Glomerular visceral epithelial cell (primary cell): ENCODE measurements at regions not wholly inside any gene's neighbourhood (a gene's known extent, or its start where the extent isn't known, plus 50 kb on each side); places are given as distances from the start of the nearest gene placed in this dataset.
"Not testable (repeated sequence)": the region's sequence is repeated elsewhere in the genome, so short reads cannot be mapped to it uniquely, and the experiment has no call there.

Source experiments
- DNase-seq: peaks from one replicate; pipeline ENCODE4 v3.0.0-alpha.2; 2016; ENCODE audit errors: extremely low spot score

DNA sequence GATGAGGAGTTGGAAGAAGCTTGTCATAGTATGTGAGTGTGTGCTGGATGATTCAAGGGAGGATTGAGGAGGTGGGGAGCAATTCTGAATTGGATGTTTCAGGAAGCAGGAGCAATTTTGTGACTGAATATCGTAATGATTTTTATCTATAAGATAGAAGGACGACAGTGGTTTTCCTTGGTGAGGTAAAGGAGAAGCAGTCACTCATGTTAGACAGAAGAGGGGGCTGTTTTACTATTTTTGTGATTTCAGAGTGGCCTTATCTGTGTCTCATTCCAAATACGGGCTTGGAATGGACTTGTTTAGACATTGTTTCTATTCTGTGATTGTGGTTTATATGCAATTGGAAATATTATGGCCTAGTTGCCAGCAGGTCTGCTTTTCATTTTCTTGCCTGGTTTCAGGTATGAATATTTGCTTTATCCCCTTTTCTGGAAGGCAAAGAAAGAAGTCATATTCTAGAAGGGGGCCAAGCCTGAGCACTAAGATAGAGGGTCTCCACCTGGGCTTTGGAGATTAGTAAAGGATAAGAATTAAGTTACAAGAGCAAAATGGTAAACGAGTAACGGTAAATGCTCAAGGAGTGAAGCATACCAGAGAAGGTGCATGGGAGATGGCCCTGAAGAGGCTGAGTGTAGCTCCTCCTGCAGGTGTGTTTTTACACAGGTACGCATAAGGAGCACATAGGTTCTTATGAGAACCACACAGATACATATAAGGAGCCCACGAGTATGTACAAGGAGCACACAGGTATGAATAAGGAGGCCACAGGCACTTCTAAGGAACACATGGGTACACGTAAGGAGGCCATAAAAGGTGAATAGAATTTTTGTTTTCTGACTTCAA, 124.6 kb upstream of the KCNAB1 start:
- DNase-seq: peak; percentile 18

DNA sequence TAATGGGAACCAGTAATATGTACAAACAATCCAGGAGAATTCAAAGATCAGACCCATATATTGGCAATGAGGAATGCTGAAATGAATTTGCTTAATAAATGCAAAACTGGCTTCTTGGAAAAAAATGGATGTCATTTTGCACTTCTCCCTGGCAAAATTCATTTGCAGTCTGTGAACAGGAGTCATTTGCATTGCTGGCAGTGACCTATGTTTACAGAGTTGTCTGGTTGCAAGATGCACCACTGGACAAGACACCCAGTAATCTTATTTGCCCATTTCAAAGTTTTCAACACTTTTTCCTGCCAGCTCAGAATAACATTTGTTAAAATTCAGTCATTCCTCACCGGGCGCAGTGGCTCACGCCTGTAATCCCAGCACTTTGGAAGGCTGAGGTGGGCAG, 123.5 kb upstream of the KCNAB1 start:
- no peak for DNase-seq

DNA sequence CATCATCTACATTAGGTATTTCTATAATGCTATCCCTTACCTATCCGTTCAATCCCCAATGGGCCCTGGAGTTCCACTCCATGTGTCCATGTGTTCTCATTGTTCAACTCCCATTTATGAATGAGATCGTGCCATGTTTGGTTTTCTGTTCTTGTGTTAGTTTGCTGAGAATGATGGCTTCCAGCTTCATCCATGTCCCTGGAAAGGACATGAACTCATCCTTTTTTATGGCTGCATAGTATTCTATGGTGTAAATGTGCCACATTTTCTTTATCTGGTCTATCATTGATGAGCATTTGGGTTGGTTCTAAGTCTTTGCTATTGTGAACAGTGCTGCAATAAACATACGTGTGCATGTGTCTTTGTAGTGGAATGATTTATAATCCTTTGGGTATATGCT, 122.2 kb upstream of the KCNAB1 start:
- not testable (repeated sequence) for DNase-seq

GRCh38 chr3:156005736-156006135, 114.6 kb upstream of the KCNAB1 start:
- no peak for DNase-seq

GRCh38 chr3:156010829-156011228, 109.5 kb upstream of the KCNAB1 start:
- no peak for DNase-seq

GRCh38 chr3:156014489-156014888, 105.9 kb upstream of the KCNAB1 start:
- no peak for DNase-seq

DNA sequence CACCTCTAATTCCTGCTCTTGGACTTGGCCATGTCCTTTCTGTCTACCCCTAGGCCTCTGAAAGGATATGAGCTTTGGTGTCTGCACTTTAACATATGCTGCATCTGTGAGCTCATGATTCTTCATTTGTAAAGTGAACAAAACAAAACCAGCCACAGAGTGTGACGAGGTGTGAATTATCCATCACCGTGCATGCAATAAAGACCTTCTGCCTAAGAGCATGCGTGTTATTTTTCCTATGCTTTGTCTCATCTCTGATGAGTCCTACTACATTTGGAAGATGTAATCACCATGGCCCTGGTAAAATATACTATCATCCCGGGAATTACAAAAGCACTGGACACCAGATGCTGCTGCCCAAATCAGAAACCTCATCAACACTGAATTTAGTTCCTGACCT, 103.5 kb upstream of the KCNAB1 start:
- DNase-seq: no peak

GRCh38 chr3:156017352-156018030, 102.9 kb upstream of the KCNAB1 start:
- no peak for DNase-seq

- DNase-seq: no peak
Measured at GRCh38 chr3:156024904-156025533, 95.4 kb upstream of the KCNAB1 start.

- no peak for DNase-seq
Measured at GRCh38 chr3:156029208-156029607, 91.2 kb upstream of the KCNAB1 start.

- DNase-seq: no peak
Measured at GRCh38 chr3:156030723-156031122, 89.7 kb upstream of the KCNAB1 start.

DNA sequence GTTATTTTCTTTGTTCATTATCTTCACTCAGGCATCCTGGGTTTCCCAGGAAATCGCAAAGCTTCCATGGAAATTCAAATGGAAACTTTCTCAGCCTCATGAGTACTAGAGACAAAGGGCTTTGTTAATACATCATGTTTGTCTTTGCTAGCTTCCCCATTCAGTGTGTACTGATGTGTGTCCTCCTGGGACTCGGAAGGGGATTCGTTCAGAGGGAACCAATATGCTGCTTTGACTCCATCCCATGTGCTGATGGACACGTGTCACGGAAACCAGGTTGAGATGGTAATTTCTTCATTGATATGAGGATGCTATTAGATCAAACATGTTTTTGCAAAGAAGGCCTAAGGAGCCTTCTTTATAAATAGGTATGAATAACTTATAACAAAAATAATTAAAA, 87.0 kb upstream of the KCNAB1 start:
- DNase-seq: no peak

DNA sequence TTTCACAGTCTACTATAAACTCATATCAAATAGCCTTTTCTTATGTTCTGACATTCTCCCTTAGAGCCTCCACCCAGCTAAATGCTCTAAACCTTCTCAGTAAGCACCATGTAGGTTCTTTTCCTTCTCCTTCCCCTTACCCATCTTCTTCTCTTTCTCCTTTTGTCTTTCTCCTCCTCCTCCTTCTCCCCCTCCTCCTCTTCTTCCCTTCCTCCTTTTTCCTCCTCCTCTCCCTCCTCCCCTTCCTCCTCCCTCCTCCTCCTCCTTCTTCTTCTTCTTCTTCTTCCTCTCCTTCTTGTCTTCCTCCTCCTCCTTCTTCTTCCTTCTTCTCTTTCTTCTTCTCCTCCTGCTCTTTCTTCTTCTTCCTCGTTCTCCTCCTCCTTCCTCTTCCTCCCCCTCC, 85.2 kb upstream of the KCNAB1 start:
- DNase-seq: no peak

DNA sequence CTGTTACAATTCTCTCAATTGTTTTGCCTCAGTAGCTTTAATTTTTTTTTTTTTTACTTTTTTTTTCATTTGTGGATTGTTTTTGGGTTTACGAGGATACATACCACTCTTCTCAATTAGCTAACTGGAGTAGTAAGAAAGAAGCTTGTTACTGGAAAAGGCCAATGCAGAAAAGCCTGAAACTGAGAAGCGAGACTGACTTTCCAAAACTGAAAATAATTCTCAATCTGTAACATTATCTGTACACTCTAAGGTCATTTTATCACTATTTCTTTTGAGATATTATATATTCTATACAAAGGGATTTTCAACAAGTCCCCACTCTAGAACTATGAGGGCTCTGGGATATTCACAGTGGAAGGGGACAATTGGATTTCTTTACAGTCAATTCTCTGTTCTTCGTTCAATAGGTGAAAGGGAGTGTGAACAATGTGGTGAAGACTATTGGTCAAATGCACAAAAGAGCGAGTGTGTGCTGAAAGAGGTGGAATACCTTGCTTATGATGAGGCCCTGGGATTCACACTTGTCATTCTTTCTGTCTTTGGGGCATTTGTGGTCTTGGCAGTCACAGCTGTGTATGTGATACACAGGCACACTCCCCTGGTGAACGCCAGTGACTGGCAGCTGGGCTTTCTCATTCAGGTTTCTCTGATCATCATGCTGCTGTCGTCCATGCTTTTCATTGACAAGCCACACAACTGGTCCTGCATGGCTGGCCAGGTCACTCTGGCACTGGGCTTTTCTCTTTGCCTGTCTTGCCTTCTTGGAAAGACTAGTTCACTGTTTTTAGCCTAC, 83.9 kb upstream of the KCNAB1 start:
- DNase-seq: no peak

GRCh38 chr3:156037356-156037755, 83.0 kb upstream of the KCNAB1 start:
- DNase-seq: no peak

- DNase-seq: no peak
Measured at GRCh38 chr3:156038869-156039268, 81.5 kb upstream of the KCNAB1 start.

DNA sequence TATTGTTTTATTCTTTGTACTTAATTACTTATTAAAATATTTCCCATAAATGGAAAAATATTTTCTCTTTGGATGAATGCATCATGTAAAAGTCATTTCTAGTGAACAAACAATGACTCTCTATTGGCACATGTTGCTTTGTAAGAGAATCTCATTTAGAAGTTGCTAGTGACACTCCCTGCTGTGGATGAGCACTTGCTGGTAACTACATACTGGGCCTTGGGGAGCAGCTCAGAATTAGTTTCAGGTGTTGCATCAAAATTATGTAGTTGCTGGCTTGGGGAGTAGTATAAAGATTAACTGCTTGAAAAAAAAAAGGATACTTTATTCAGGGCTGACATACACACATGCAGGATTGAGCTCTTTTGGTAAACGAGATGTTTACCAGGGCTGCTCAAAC, 80.3 kb upstream of the KCNAB1 start:
- DNase-seq: no peak

GRCh38 chr3:156041216-156041841, 79.0 kb upstream of the KCNAB1 start:
- DNase-seq: not testable (repeated sequence)

DNA sequence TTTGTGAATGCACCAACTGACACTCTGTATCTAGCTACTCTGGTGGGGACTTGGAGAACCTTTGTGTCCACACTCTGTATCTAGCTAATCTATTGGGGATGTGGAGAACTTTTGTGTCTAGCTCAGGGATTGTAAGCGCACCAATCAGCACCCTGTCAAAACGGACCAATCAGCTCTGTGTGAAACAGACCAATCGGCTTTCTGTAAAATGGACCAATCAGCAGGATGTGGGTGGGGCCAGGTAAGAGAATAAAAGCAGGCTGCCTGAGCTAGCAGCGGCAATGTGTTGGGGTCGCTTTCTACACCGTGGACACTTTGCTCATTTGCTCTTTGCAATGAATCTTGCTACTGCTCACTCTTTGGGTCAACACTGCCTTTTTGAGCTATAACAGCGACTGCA, 78.5 kb upstream of the KCNAB1 start:
- DNase-seq: not testable (repeated sequence)

DNA sequence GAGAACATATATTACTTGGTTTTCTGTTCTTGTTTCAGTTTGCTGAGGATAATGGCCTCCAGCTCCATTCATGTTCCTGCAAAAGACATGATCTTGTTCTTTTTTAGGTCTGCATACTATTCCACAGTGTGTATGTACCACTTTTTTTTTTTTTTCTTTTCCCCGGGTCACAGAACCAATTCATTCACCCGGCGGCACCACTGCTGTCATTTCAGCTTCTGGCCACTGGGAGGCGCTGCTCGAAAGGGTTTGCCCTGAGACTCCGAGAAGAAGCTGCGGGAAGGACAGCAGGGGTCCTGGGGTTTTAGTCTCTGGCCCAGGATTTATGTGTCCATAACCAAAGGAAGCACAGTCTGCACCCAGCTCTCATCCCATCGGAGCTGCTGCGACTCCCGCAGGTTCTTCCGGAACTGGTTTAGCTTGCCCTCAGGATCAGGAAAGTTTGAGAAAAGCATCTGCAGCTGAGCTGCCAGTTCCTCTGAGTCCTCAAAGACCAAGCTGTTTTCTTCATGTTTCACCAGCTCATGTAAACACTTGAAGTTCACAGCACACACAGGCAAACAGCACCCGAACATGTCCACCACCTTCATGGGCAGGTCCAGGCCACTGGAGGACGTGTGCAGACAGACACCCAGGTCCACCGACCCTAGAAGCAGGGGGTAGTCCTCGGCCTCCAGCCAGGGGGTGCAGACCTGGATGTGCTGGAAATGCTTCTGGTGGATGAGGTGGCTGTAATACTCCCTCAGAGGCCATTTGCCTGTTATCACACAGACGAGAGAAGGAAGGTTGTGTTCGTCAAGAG, 76.3 kb upstream of the KCNAB1 start:
- DNase-seq: peak; percentile 4

DNA sequence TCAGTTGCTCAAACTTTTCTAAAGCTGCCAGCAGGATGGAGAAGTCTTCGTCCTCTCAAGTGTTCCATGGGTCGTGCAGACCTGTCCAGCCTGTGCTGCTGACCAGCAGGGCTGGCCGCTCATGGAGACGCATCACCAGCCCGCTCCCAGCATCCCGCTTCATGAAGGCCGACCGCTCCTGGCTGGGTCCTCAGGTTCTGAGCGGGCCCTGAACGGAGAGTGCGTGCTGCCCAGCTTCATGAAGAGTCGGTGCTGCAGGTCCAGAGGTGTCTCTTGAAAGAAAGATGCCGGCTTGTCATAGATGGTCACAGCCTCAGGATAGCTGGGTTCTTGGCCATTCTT, 75.8 kb upstream of the KCNAB1 start:
- no peak for DNase-seq
